Mesothelial cell of epicardium (in vitro differentiated cells): ENCODE measurements at regions not wholly inside any gene's neighbourhood (a gene's known extent, or its start where the extent isn't known, plus 50 kb on each side); places are given as distances from the start of the nearest gene placed in this dataset.
A peak's percentile ranks its signal among the peaks of the same experiment; 100 is the strongest.

ENCODE experiments used
- DNase-seq, 2 experiments: peaks; one replicate each; pipeline ENCODE4 v3.0.0; 2021; ENCODE audit warnings: low spot score in 2 of 2; ENCODE audit not compliant: unreplicated experiment in 2 of 2
- H3K27ac Mint-ChIP-seq: 2 replicates; pipeline ENCODE4 v1.8.0; 2021; ENCODE audit warnings: mixed read lengths
- H3K27me3 Mint-ChIP-seq: 2 replicates; pipeline ENCODE4 v1.8.0; 2021; ENCODE audit warnings: low read depth, mixed read lengths
- H3K36me3 Mint-ChIP-seq: 2 replicates; pipeline ENCODE4 v1.8.0; 2021; ENCODE audit warnings: mixed read lengths
- H3K4me1 Mint-ChIP-seq: 2 replicates; pipeline ENCODE4 v1.8.0; 2021; ENCODE audit warnings: mixed read lengths
- H3K4me3 Mint-ChIP-seq: 2 replicates; pipeline ENCODE4 v1.8.0; 2021; ENCODE audit warnings: mild to moderate bottlenecking, moderate library complexity, mixed read lengths
- H3K9me3 Mint-ChIP-seq: 2 replicates; pipeline ENCODE4 v1.8.0; 2021; ENCODE audit warnings: mixed read lengths
- CTCF ChIP-seq: fragments of 200-600 bp; sonication (generic); IDR thresholded peaks from one replicate; pipeline ENCODE4 v1.5.0; 2021; ENCODE audit warnings: antibody characterized with exemption; ENCODE audit not compliant: unreplicated experiment

GRCh38 chr5:28374492-28374967, 1336.1 kb upstream of the CDH9 start:
- peak overlapping the region; percentile 84 for H3K27ac Mint-ChIP-seq
- H3K27me3 Mint-ChIP-seq = no peaks in the 10 kb centered on the region
- no peak overlapping the region for H3K4me3 Mint-ChIP-seq
- no peak for TF ChIP-seq CTCF
- H3K36me3 Mint-ChIP-seq = peaks cover 14% of the 10 kb centered on the region
- peaks cover 15% of the 10 kb centered on the region for H3K4me1 Mint-ChIP-seq
- H3K9me3 Mint-ChIP-seq = peaks cover 25% of the 10 kb centered on the region
- DNase-seq = peak; percentile 34 to 42

- peaks cover 29% of the 10 kb centered on the region for H3K9me3 Mint-ChIP-seq
- DNase-seq = no peak
- H3K36me3 Mint-ChIP-seq = peaks cover 7% of the 10 kb centered on the region
- TF ChIP-seq CTCF = no peak
- H3K4me3 Mint-ChIP-seq = no peak overlapping the region
- no peaks in the 10 kb centered on the region for H3K27me3 Mint-ChIP-seq
- H3K4me1 Mint-ChIP-seq = peaks cover 15% of the 10 kb centered on the region
- no peak overlapping the region for H3K27ac Mint-ChIP-seq
These were observed 1332.5 kb upstream of the CDH9 start for GRCh38 chr5:28370896-28371295.

- Mint-ChIP-seq H3K36me3 (peaks cover 7% of the 10 kb centered on the region), H3K9me3 (peaks cover 23% of the 10 kb centered on the region), H3K27me3 (no peaks in the 10 kb centered on the region), H3K4me3 (no peak overlapping the region), H3K4me1 (peaks cover 5% of the 10 kb centered on the region), H3K27ac (no peak overlapping the region)
- no peak for TF ChIP-seq CTCF
- no peak for DNase-seq
These were observed 1331.0 kb upstream of the CDH9 start for GRCh38 chr5:28369418-28369817.

- no peak overlapping the region for H3K27ac Mint-ChIP-seq
These were observed 1317.4 kb upstream of the CDH9 start for GRCh38 chr5:28355831-28356230.

GRCh38 chr5:28346696-28347095, 1308.3 kb upstream of the CDH9 start:
- TF ChIP-seq CTCF = no peak
- no peak for DNase-seq
- H3K27me3 Mint-ChIP-seq = no peaks in the 10 kb centered on the region
- H3K4me3 Mint-ChIP-seq = no peak overlapping the region
- peaks cover 7% of the 10 kb centered on the region for H3K36me3 Mint-ChIP-seq
- peaks cover 29% of the 10 kb centered on the region for H3K9me3 Mint-ChIP-seq
- no peak overlapping the region for H3K27ac Mint-ChIP-seq
- H3K4me1 Mint-ChIP-seq = no peaks in the 10 kb centered on the region

More at GRCh38 chr5:28355831-28356230, 1317.4 kb upstream of the CDH9 start:
- Mint-ChIP-seq H3K4me1 (peaks cover 5% of the 10 kb centered on the region), H3K9me3 (peaks cover 21% of the 10 kb centered on the region), H3K4me3 (no peak overlapping the region), H3K36me3 (peaks cover 9% of the 10 kb centered on the region), H3K27me3 (no peaks in the 10 kb centered on the region)
- DNase-seq = no peak
- no peak for TF ChIP-seq CTCF
